A549 (cell line): ENCODE measurements at regions not wholly inside any gene's neighbourhood (a gene's known extent, or its start where the extent isn't known, plus 50 kb on each side); places are given as distances from the start of the nearest gene placed in this dataset.

ENCODE experiments used
- ATAC-seq, 2 experiments: fragments of 200-7000 bp in 1 of 2; fragments of >200 bp in 1 of 2; cut with Nextera tagmentation in 1 of 2; cut with Tn5 transposase in 1 of 2; 3 replicates each; pipeline versions ENCODE4 v1.8.0 to v1.9.1; 2018 to 2020; ENCODE audit warnings: mild to moderate bottlenecking in 1 of 2, moderate library complexity in 1 of 2
- CTCF ChIA-PET: fragments of 300-600 bp; sonication (Branson Sonifier 250); formaldehyde crosslinking; extraction: SDS; loops from one replicate; lab custom pipeline; 2021; ENCODE audit warnings: antibody characterized with exemption, inconsistent platforms; lab: Yijun Ruan, JAX
- POLR2A ChIA-PET: fragments of 350-600 bp; formaldehyde crosslinking; extraction: SDS; loops from one replicate; lab custom pipeline; 2021; ENCODE audit warnings: antibody characterized with exemption, inconsistent platforms; lab: Yijun Ruan, JAX
- DNase-seq, 2 experiments: peaks; one replicate each; pipeline versions ENCODE4 v3.0.0 to v3.0.0-alpha.2; 2011 to 2016; ENCODE audit warnings: low read depth in 1 of 2, low spot score in 1 of 2
- FAIRE-seq: peaks from 2 replicates; lab custom pipeline; 2011; peaks lifted over from hg19 to GRCh38; lab: Jason Lieb, UNC
- H3K27ac ChIP-seq, 2 experiments: fragments of >200 bp; sonication (Bioruptor Twin); formaldehyde crosslinking; 3 replicates each; pipeline ENCODE4 v1.5.1; 2016 to 2017
- H3K4me1 ChIP-seq: fragments of >200 bp; sonication (Bioruptor Twin); formaldehyde crosslinking; 3 replicates; pipeline ENCODE4 v1.6.1; 2016
- H3K4me2 ChIP-seq: fragments of >200 bp; sonication (Bioruptor Twin); formaldehyde crosslinking; 3 replicates; pipeline ENCODE4 v1.6.1; 2016
- H3K4me3 ChIP-seq: fragments of >200 bp; sonication (Bioruptor Twin); formaldehyde crosslinking; 3 replicates; pipeline ENCODE4 v1.5.1; 2016
- H3K9me3 ChIP-seq: fragments of >200 bp; sonication (Bioruptor Twin); formaldehyde crosslinking; 3 replicates; pipeline ENCODE4 v1.6.1; 2016
- ATOH8 ChIP-seq: fragments of 250-450 bp; sonication (Bioruptor Pico); IDR thresholded peaks from 2 replicates; pipeline ENCODE4 v1.5.0; 2020; ENCODE audit warnings: low read depth, mild to moderate bottlenecking, moderate library complexity
- CEBPB ChIP-seq, 2 experiments: fragments of >200 bp in 1 of 2; sonication (Bioruptor Twin) in 1 of 2; formaldehyde crosslinking in 1 of 2; IDR thresholded peaks; 2 replicates each; pipeline ENCODE4 v1.6.1; 2012 to 2016
- CHD2 ChIP-seq: fragments of 150-350 bp; IDR thresholded peaks from 2 replicates; pipeline ENCODE4 v1.6.1; 2014; ENCODE audit warnings: low read length; ENCODE audit not compliant: partially characterized antibody
- CHD4 ChIP-seq: fragments of 200-600 bp; sonication (generic); IDR thresholded peaks from 2 replicates; pipeline ENCODE4 v1.6.1; 2016; ENCODE audit warnings: antibody characterized with exemption, mild to moderate bottlenecking, borderline replicate concordance
- EHMT2 ChIP-seq: fragments of 200-600 bp; sonication (generic); IDR thresholded peaks from 2 replicates; pipeline ENCODE4 v1.6.1; 2016; ENCODE audit warnings: antibody characterized with exemption, low read depth, mild to moderate bottlenecking, moderate library complexity
- EP300 ChIP-seq, 2 experiments: fragments of >200 bp; sonication (Bioruptor Twin); formaldehyde crosslinking; IDR thresholded peaks; 2 replicates in 1 of 2; 3 replicates in 1 of 2; pipeline ENCODE4 v1.6.1; 2016 to 2017
- ESRRA ChIP-seq: fragments of 150-350 bp; IDR thresholded peaks from 2 replicates; pipeline ENCODE4 v1.6.1; 2014; ENCODE audit warnings: mild to moderate bottlenecking, low read length, borderline replicate concordance
- FOSL2 ChIP-seq, 2 experiments: fragments of 450-650 bp in 1 of 2; fragments of >200 bp in 1 of 2; sonication (Bioruptor Twin) in 1 of 2; formaldehyde crosslinking; IDR thresholded peaks; 2 replicates each; pipeline versions ENCODE4 v1.5.0 to v1.6.1; 2016 to 2020; ENCODE audit warnings: mild to moderate bottlenecking in 1 of 2, moderate library complexity in 1 of 2
- FOXS1 ChIP-seq: fragments of 250-450 bp; sonication (Bioruptor Pico); IDR thresholded peaks from 2 replicates; pipeline ENCODE4 v1.5.0; 2020; ENCODE audit warnings: mild to moderate bottlenecking, moderate library complexity
- GATA3 ChIP-seq: IDR thresholded peaks from 2 replicates; pipeline ENCODE4 v1.6.1; 2012; ENCODE audit warnings: borderline replicate concordance
- HDAC2 ChIP-seq: fragments of 200-600 bp; sonication (generic); IDR thresholded peaks from 2 replicates; pipeline ENCODE4 v1.6.1; 2016
- HOXB13 ChIP-seq: fragments of 250-450 bp; sonication (Bioruptor Pico); IDR thresholded peaks from 2 replicates; pipeline ENCODE4 v1.5.0; 2020; ENCODE audit warnings: low read depth, mild to moderate bottlenecking, moderate library complexity
- JUN ChIP-seq, 2 experiments: fragments of >200 bp; sonication (Bioruptor Twin); formaldehyde crosslinking; IDR thresholded peaks; 2 replicates in 1 of 2; 3 replicates in 1 of 2; pipeline ENCODE4 v1.6.1; 2016 to 2017
- KDM5A ChIP-seq: fragments of 200-600 bp; sonication (generic); IDR thresholded peaks from 2 replicates; pipeline ENCODE4 v1.6.1; 2016; ENCODE audit warnings: antibody characterized with exemption, mild to moderate bottlenecking
- MAFK ChIP-seq: fragments of 450-650 bp; IDR thresholded peaks from 2 replicates; pipeline ENCODE4 v1.6.1; 2014; ENCODE audit not compliant: partially characterized antibody
- MYC ChIP-seq: IDR thresholded peaks from 2 replicates; pipeline ENCODE4 v1.6.1; 2012; ENCODE audit warnings: mild to moderate bottlenecking, inconsistent platforms, low read length, improper control_type of control experiment, borderline replicate concordance
- NFE2L2 ChIP-seq: fragments of 150-350 bp; conservative IDR thresholded peaks from 2 replicates; pipeline ENCODE4 v1.6.1; 2014; ENCODE audit warnings: low read length
- NPAS2 ChIP-seq: fragments of 250-450 bp; sonication (Bioruptor Pico); IDR thresholded peaks from 2 replicates; pipeline ENCODE4 v1.8.0; 2022; ENCODE audit warnings: mild to moderate bottlenecking, moderate library complexity, borderline replicate concordance
- NR3C1 ChIP-seq: fragments of >200 bp; sonication (Bioruptor Twin); formaldehyde crosslinking; IDR thresholded peaks from 3 replicates; pipeline ENCODE4 v1.6.1; 2017
- PHF8 ChIP-seq: fragments of 200-600 bp; sonication (generic); IDR thresholded peaks from 2 replicates; pipeline ENCODE4 v1.6.1; 2016; ENCODE audit warnings: low read depth, mild to moderate bottlenecking, antibody characterized with exemption, moderate library complexity, borderline replicate concordance
- RARB ChIP-seq: fragments of 250-450 bp; sonication (Bioruptor Pico); IDR thresholded peaks from 2 replicates; pipeline ENCODE4 v1.8.0; 2021; ENCODE audit warnings: mild to moderate bottlenecking, moderate library complexity
- RCOR1 ChIP-seq: fragments of 150-350 bp; IDR thresholded peaks from 2 replicates; pipeline ENCODE4 v1.6.1; 2014; ENCODE audit warnings: antibody characterized with exemption, low read length, low read depth
- RFX5 ChIP-seq: fragments of 450-650 bp; IDR thresholded peaks from 2 replicates; pipeline ENCODE4 v1.7.1; 2014; ENCODE audit warnings: antibody characterized with exemption, mild to moderate bottlenecking, moderate library complexity
- SREBF2 ChIP-seq: fragments of 450-650 bp; IDR thresholded peaks from 2 replicates; pipeline ENCODE4 v1.6.1; 2014; ENCODE audit warnings: mild to moderate bottlenecking, moderate library complexity
- USF2 ChIP-seq: fragments of 450-650 bp; IDR thresholded peaks from 2 replicates; pipeline ENCODE4 v1.6.1; 2014; ENCODE audit warnings: antibody characterized with exemption
- ZC3H11A ChIP-seq: fragments of 450-650 bp; IDR thresholded peaks from 2 replicates; pipeline ENCODE4 v1.6.1; 2014; ENCODE audit warnings: antibody characterized with exemption, mild to moderate bottlenecking
- ZFP36 ChIP-seq: fragments of 450-650 bp; IDR thresholded peaks from 2 replicates; pipeline ENCODE4 v1.6.1; 2014; ENCODE audit warnings: borderline replicate concordance; ENCODE audit not compliant: partially characterized antibody
- ZSCAN20 ChIP-seq: fragments of 250-450 bp; sonication (Bioruptor Pico); IDR thresholded peaks from 2 replicates; pipeline ENCODE4 v1.8.0; 2022; ENCODE audit warnings: mild to moderate bottlenecking, moderate library complexity
- WGBS: methylation state at CpG from one replicate; pipeline ENCODE4 v1.1.6; 2017; ENCODE audit errors: missing lambda C conversion rate; 5-methylcytosine and 5-hydroxymethylcytosine counted together
- TF ChIP-seq, protein P1 (sequence below): IDR thresholded peaks from 2 replicates; pipeline ENCODE4 v1.6.1; 2012; ENCODE audit warnings: low read depth, borderline replicate concordance
- TF ChIP-seq, protein P2 (sequence below): fragments of 250-450 bp; sonication (Bioruptor Pico); IDR thresholded peaks from 2 replicates; pipeline ENCODE4 v1.5.0; 2021; ENCODE audit warnings: mild to moderate bottlenecking, moderate library complexity, borderline replicate concordance
- TF ChIP-seq, protein P3 (sequence below): fragments of >200 bp; sonication (Bioruptor Twin); formaldehyde crosslinking; IDR thresholded peaks from 3 replicates; pipeline ENCODE4 v1.6.1; 2016

GRCh38 chr11:130588471-130588870 lies 140.0 kb downstream of the ADAMTS15 start (continued):
- TF ChIP-seq NPAS2 = no peak
- no peak for TF ChIP-seq CHD2
- TF ChIP-seq, protein P1, sequence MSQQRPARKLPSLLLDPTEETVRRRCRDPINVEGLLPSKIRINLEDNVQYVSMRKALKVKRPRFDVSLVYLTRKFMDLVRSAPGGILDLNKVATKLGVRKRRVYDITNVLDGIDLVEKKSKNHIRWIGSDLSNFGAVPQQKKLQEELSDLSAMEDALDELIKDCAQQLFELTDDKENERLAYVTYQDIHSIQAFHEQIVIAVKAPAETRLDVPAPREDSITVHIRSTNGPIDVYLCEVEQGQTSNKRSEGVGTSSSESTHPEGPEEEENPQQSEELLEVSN = no peak
- no peak for TF ChIP-seq KDM5A
- TF ChIP-seq JUN (IDR thresholded peaks at IDR 0.05) = no peak
- TF ChIP-seq CEBPB (IDR thresholded peaks at IDR 0.05) = no peak

DNA sequence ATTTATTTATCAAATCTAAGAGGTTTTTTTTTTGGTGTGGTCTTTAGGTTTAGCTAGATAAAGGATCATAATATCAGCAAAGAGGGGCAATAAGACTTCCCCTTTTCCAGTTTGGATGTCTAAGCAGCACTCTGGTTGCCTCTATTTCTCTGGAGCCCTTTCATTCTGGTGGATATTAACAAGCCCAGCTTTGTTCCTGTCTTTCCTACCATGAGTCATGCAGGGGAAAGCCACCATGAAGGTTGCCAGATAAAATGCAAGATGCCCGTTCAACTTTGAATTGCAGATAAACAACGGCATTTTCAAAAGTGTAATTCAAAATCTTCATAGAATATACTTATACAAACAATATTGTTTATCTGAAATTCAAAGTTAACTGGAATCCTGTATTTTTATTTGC lies 143.6 kb downstream of the ADAMTS15 start:
- FAIRE-seq = no peak
- TF ChIP-seq ZSCAN20 (CRISPR knock-in tag) (no peak), NR3C1 (no peak), FOXS1 (CRISPR knock-in tag) (no peak), SREBF2 (no peak), ESRRA (no peak), EP300 (IDR thresholded peaks at IDR 0.05) (no peak), HDAC2 (no peak), ZC3H11A (no peak)
- peaks cover 6% of the 10 kb centered on the region; the same call in 1 of the 3 replicates for H3K4me1 ChIP-seq
- no peak for DNase-seq
- ChIA-PET CTCF (no interaction called here), POLR2A (no interaction called here)
- ATAC-seq = no peak
- no peak overlapping the region for H3K4me3 ChIP-seq
- no peak overlapping the region; a peak in 1 of 6 replicates for H3K27ac ChIP-seq
- no peaks in the 10 kb centered on the region for H3K9me3 ChIP-seq
- H3K4me2 ChIP-seq = 0 out of 3 replicates have a peak overlapping the region, but pooled peaks have one; percentile 8
- 9% methylated on average over 2 of the region's 2 CpGs for WGBS

DNA sequence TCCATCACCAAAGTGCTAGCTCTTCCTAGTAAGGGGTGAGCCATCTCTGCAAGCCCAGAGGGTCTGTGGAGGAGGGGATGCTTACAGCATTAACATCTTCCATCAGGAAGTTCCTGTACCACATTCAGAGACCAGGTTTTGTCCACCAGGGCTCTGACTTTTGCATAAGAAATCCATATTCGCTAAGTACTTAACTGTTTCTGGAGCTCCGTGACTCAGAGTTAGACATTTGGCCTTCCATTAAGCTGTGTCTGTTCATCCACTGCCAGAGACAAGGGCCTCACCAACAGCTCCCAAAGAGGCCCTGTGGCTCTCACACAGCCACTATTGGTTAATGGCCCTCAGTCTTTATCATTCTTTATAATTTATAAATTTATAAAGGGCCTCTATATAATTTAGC lies 144.6 kb downstream of the ADAMTS15 start:
- H3K4me3 ChIP-seq = no peak overlapping the region
- ATAC-seq (no peak), FAIRE-seq (no peak), DNase-seq (no peak)
- no peaks in the 10 kb centered on the region for H3K9me3 ChIP-seq
- H3K27ac ChIP-seq = no peak overlapping the region
- H3K4me2 ChIP-seq = no peak overlapping the region
- WGBS = 83% methylated on average over 2 of the region's 2 CpGs
- peaks cover 6% of the 10 kb centered on the region; the same call in 1 of the 3 replicates for H3K4me1 ChIP-seq
- CTCF ChIA-PET = interaction anchor here (0.6 kb wide), 1 partner anchor 269 kb away, joined by 3 read pairs; no protein-coding TSS in a partner anchor
- no peak for TF ChIP-seq GATA3
- TF ChIP-seq, protein P2, sequence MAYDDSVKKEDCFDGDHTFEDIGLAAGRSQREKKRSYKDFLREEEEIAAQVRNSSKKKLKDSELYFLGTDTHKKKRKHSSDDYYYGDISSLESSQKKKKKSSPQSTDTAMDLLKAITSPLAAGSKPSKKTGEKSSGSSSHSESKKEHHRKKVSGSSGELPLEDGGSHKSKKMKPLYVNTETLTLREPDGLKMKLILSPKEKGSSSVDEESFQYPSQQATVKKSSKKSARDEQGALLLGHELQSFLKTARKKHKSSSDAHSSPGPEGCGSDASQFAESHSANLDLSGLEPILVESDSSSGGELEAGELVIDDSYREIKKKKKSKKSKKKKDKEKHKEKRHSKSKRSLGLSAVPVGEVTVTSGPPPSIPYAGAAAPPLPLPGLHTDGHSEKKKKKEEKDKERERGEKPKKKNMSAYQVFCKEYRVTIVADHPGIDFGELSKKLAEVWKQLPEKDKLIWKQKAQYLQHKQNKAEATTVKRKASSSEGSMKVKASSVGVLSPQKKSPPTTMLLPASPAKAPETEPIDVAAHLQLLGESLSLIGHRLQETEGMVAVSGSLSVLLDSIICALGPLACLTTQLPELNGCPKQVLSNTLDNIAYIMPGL (CRISPR knock-in tag) = no peak
- no peak for TF ChIP-seq PHF8
- TF ChIP-seq NR3C1 = no peak
- TF ChIP-seq CHD4 = no peak
- TF ChIP-seq ATOH8 = no peak
- no peak for TF ChIP-seq MAFK
- no peak for TF ChIP-seq EP300 (IDR thresholded peaks at IDR 0.05)
- TF ChIP-seq RFX5 = no peak
- no peak for TF ChIP-seq FOSL2 (IDR thresholded peaks at IDR 0.05)
- no peak for TF ChIP-seq FOSL2 (CRISPR knock-in tag; IDR thresholded peaks at IDR 0.05)
- no peak for TF ChIP-seq EHMT2
- TF ChIP-seq NPAS2 = no peak
- no peak for TF ChIP-seq RCOR1
- no peak for TF ChIP-seq MYC
- TF ChIP-seq NFE2L2 = no peak
- no peak for TF ChIP-seq HOXB13 (CRISPR knock-in tag)
- TF ChIP-seq RARB (CRISPR knock-in tag) = no peak
- no peak for TF ChIP-seq ZFP36
- no peak for TF ChIP-seq USF2
- TF ChIP-seq, protein P3, sequence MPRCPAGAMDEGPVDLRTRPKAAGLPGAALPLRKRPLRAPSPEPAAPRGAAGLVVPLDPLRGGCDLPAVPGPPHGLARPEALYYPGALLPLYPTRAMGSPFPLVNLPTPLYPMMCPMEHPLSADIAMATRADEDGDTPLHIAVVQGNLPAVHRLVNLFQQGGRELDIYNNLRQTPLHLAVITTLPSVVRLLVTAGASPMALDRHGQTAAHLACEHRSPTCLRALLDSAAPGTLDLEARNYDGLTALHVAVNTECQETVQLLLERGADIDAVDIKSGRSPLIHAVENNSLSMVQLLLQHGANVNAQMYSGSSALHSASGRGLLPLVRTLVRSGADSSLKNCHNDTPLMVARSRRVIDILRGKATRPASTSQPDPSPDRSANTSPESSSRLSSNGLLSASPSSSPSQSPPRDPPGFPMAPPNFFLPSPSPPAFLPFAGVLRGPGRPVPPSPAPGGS = no peak
- POLR2A ChIA-PET = no interaction called here
